ENCODE measurements at regions not wholly inside any gene's neighbourhood (a gene's known extent, or its start where the extent isn't known, plus 50 kb on each side); places are given as distances from the start of the nearest gene placed in this dataset.

DNA sequence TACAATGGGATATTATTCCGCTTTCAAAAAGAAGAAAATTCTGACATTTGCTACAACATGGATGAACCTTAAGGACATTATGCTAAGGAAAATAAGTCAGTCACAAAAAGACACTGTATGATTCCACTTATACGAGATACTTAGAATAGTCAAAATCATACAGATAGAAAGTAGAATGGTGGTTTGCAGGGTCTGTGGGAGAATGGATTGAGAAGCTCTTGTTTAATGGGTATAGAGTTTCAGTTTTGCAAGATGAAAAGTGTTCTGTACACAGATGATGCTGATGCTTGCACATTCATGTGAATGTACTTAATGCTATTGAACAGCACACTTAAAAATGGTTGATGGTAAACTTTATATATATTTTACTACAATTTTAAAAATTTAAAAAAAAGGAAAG lies 2050.7 kb upstream of the WWC1 start (continued):
- TF ChIP-seq, protein P1, sequence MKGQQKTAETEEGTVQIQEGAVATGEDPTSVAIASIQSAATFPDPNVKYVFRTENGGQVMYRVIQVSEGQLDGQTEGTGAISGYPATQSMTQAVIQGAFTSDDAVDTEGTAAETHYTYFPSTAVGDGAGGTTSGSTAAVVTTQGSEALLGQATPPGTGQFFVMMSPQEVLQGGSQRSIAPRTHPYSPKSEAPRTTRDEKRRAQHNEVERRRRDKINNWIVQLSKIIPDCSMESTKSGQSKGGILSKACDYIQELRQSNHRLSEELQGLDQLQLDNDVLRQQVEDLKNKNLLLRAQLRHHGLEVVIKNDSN (CRISPR knock-in tag; IDR thresholded peaks at IDR 0.05), result no peak
- TF ChIP-seq JUN (CRISPR knock-in tag; IDR thresholded peaks at IDR 0.05), result no peak
- TF ChIP-seq, protein P2, sequence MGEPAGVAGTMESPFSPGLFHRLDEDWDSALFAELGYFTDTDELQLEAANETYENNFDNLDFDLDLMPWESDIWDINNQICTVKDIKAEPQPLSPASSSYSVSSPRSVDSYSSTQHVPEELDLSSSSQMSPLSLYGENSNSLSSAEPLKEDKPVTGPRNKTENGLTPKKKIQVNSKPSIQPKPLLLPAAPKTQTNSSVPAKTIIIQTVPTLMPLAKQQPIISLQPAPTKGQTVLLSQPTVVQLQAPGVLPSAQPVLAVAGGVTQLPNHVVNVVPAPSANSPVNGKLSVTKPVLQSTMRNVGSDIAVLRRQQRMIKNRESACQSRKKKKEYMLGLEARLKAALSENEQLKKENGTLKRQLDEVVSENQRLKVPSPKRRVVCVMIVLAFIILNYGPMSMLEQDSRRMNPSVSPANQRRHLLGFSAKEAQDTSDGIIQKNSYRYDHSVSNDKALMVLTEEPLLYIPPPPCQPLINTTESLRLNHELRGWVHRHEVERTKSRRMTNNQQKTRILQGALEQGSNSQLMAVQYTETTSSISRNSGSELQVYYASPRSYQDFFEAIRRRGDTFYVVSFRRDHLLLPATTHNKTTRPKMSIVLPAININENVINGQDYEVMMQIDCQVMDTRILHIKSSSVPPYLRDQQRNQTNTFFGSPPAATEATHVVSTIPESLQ (CRISPR knock-in tag; IDR thresholded peaks at IDR 0.05), result no peak

DNA sequence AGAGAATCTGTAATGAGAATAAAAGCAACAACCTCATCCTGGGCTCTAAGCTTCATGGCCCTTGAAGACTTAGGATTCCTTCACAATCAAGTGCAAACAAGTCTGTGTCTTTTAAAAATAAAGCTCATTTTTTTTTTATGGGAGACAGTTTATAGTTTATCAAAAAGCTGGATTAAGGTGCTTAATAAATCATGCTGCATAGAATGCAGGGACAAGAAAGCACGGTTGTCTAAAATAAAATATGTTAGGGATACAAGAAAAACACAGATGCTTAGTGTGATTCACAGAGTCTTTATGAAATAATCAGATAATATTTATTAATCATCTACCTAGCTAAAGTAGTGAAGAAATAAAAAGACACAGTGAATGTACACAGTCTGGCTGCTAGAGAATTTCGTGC lies 2045.9 kb upstream of the WWC1 start:
- H3K27me3 Mint-ChIP-seq (ENCODE audit: low read depth), result no peaks in the 10 kb centered on the region
- CTCF ChIA-PET, result interaction anchor here (0.9 kb wide), 1 partner anchor 290 kb away, joined by 4 read pairs; no protein-coding TSS in a partner anchor
- no peak for ATAC-seq
- DNase-seq (ENCODE audit: low spot score), result no peak
- H3K4me3 Mint-ChIP-seq, result no peak overlapping the region
- H3K36me3 Mint-ChIP-seq, result no peaks in the 10 kb centered on the region
- POLR2A ChIA-PET, result no interaction called here
- no peaks in the 10 kb centered on the region for H3K9me3 Mint-ChIP-seq
- H3K4me1 Mint-ChIP-seq, result no peaks in the 10 kb centered on the region
- TF ChIP-seq KAT7 (CRISPR knock-in tag; IDR thresholded peaks at IDR 0.05; ENCODE audit: borderline replicate concordance), result no peak
- no peak for TF ChIP-seq CBFB (CRISPR knock-in tag; IDR thresholded peaks at IDR 0.05; ENCODE audit: low read depth)
- H3K27ac Mint-ChIP-seq, result no peak overlapping the region

DNA sequence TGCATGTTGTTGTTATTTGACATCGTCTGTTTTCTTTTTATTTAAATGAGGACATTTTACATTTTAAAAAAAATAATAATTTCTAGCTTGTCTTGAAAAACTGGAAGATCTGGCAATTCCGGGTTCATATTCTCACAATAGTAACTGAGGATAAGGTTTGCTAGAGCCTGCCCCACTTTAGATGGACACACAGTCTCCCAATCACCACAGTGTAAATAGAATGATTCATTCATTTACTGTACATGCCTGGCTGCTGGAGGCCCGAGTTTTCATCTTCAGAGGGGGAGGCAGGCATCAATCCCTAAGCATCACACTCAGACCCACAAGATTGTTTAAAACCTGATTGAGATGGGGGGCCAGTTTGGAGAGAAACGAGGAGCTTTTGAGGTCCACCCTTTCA lies 2039.7 kb upstream of the WWC1 start:
- ATAC-seq, result no peak
- Mint-ChIP-seq H3K27ac (no peak overlapping the region), H3K4me3 (no peak overlapping the region), H3K9me3 (peaks cover 7% of the 10 kb centered on the region), H3K4me1 (no peaks in the 10 kb centered on the region), H3K36me3 (no peaks in the 10 kb centered on the region), H3K27me3 (ENCODE audit: low read depth) (no peaks in the 10 kb centered on the region)
- DNase-seq (ENCODE audit: low spot score), result no peak
- TF ChIP-seq IRF2 (CRISPR knock-in tag; IDR thresholded peaks at IDR 0.05; ENCODE audit: borderline replicate concordance, low read depth) (no peak), ZNF671 (CRISPR knock-in tag; IDR thresholded peaks at IDR 0.05) (no peak), TCF7 (CRISPR knock-in tag; IDR thresholded peaks at IDR 0.05; ENCODE audit: low read depth) (no peak), ZNF219 (CRISPR knock-in tag; IDR thresholded peaks at IDR 0.05; ENCODE audit: borderline replicate concordance) (no peak), TEAD4 (CRISPR knock-in tag; IDR thresholded peaks at IDR 0.05) (no peak), NR1H2 (CRISPR knock-in tag; IDR thresholded peaks at IDR 0.05) (no peak), NR3C1 (CRISPR knock-in tag; conservative IDR thresholded peaks at IDR 0.05; ENCODE audit: low read depth) (no peak), NFYB (CRISPR knock-in tag; conservative IDR thresholded peaks at IDR 0.05; ENCODE audit: low read depth) (no peak)
- TF ChIP-seq, protein P3, sequence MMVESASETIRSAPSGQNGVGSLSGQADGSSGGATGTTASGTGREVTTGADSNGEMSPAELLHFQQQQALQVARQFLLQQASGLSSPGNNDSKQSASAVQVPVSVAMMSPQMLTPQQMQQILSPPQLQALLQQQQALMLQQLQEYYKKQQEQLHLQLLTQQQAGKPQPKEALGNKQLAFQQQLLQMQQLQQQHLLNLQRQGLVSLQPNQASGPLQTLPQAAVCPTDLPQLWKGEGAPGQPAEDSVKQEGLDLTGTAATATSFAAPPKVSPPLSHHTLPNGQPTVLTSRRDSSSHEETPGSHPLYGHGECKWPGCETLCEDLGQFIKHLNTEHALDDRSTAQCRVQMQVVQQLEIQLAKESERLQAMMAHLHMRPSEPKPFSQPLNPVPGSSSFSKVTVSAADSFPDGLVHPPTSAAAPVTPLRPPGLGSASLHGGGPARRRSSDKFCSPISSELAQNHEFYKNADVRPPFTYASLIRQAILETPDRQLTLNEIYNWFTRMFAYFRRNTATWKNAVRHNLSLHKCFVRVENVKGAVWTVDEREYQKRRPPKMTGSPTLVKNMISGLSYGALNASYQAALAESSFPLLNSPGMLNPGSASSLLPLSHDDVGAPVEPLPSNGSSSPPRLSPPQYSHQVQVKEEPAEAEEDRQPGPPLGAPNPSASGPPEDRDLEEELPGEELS (CRISPR knock-in tag; IDR thresholded peaks at IDR 0.05), result no peak
- TF ChIP-seq, protein P4, sequence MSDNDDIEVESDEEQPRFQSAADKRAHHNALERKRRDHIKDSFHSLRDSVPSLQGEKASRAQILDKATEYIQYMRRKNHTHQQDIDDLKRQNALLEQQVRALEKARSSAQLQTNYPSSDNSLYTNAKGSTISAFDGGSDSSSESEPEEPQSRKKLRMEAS (CRISPR knock-in tag; IDR thresholded peaks at IDR 0.05), result no peak
- TF ChIP-seq, protein P5, sequence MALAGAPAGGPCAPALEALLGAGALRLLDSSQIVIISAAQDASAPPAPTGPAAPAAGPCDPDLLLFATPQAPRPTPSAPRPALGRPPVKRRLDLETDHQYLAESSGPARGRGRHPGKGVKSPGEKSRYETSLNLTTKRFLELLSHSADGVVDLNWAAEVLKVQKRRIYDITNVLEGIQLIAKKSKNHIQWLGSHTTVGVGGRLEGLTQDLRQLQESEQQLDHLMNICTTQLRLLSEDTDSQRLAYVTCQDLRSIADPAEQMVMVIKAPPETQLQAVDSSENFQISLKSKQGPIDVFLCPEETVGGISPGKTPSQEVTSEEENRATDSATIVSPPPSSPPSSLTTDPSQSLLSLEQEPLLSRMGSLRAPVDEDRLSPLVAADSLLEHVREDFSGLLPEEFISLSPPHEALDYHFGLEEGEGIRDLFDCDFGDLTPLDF (CRISPR knock-in tag; IDR thresholded peaks at IDR 0.05), result no peak
- ChIA-PET POLR2A (no interaction called here), CTCF (no interaction called here)

DNA sequence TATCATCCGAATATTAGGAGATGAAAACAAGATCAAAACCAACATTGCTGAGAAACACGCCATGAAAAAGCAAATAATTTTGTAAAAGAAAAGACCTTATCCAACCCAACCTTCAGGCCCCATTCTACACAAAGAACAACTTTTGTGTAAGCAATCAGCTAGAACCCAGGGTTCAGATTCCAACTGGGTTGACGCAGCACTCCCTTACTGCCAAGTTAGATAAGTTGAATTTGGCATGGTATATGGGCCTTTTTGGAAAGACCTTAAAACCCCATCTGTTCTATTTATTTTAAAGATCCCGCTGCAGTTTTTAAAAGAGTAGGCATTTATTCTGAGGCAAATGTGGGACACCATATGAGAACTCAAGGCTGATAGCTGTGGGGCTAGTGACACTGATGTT lies 2033.8 kb upstream of the WWC1 start:
- DNase-seq (ENCODE audit: low spot score) (no peak), ATAC-seq (no peak)
- Mint-ChIP-seq H3K27me3 (ENCODE audit: low read depth) (no peaks in the 10 kb centered on the region), H3K4me1 (no peaks in the 10 kb centered on the region), H3K4me3 (no peak overlapping the region), H3K27ac (no peak overlapping the region), H3K9me3 (peaks cover 20% of the 10 kb centered on the region), H3K36me3 (no peaks in the 10 kb centered on the region)
- POLR2A ChIA-PET, result no interaction called here
- CTCF ChIA-PET, result no interaction called here
- TF ChIP-seq NR2C2 (CRISPR knock-in tag; IDR thresholded peaks at IDR 0.05) (no peak), ZNF263 (CRISPR knock-in tag; IDR thresholded peaks at IDR 0.05; ENCODE audit: low read depth) (no peak), FOXP1 (CRISPR knock-in tag; IDR thresholded peaks at IDR 0.05; ENCODE audit: borderline replicate concordance) (no peak), PRRX2 (CRISPR knock-in tag; IDR thresholded peaks at IDR 0.05) (no peak), NFATC4 (CRISPR knock-in tag; IDR thresholded peaks at IDR 0.05) (no peak), KAT7 (CRISPR knock-in tag; IDR thresholded peaks at IDR 0.05; ENCODE audit: borderline replicate concordance) (no peak), NR3C1 (CRISPR knock-in tag; conservative IDR thresholded peaks at IDR 0.05; ENCODE audit: low read depth) (no peak)
- TF ChIP-seq, protein P3 (CRISPR knock-in tag; IDR thresholded peaks at IDR 0.05), result no peak
- TF ChIP-seq, protein P6, sequence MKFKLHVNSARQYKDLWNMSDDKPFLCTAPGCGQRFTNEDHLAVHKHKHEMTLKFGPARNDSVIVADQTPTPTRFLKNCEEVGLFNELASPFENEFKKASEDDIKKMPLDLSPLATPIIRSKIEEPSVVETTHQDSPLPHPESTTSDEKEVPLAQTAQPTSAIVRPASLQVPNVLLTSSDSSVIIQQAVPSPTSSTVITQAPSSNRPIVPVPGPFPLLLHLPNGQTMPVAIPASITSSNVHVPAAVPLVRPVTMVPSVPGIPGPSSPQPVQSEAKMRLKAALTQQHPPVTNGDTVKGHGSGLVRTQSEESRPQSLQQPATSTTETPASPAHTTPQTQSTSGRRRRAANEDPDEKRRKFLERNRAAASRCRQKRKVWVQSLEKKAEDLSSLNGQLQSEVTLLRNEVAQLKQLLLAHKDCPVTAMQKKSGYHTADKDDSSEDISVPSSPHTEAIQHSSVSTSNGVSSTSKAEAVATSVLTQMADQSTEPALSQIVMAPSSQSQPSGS (CRISPR knock-in tag; IDR thresholded peaks at IDR 0.05; ENCODE audit: borderline replicate concordance, low read depth), result no peak
